GM18951 (cell line): ENCODE measurements at regions not wholly inside any gene's neighbourhood (a gene's known extent, or its start where the extent isn't known, plus 50 kb on each side); places are given as distances from the start of the nearest gene placed in this dataset.
"Not testable (repeated sequence)": the region's sequence is repeated elsewhere in the genome, so short reads cannot be mapped to it uniquely, and the experiment has no call there.

Experiments
- POLR2A ChIP-seq: IDR thresholded peaks from 4 replicates; pipeline ENCODE4 v1.6.1; 2011; ENCODE audit warnings: mild to moderate bottlenecking; ENCODE audit not compliant: insufficient read length, insufficient read depth; ENCODE audit errors: extremely low read depth
- in situ Hi-C: fragments of 300-500 bp; cut with MboI; formaldehyde crosslinking; loops from one replicate; pipeline ENCODE4 v1.12.0; 2022; ENCODE audit warnings: low sequenced_read_pairs, mixed read lengths, inconsistent platforms; ENCODE audit not compliant: unreplicated experiment

DNA sequence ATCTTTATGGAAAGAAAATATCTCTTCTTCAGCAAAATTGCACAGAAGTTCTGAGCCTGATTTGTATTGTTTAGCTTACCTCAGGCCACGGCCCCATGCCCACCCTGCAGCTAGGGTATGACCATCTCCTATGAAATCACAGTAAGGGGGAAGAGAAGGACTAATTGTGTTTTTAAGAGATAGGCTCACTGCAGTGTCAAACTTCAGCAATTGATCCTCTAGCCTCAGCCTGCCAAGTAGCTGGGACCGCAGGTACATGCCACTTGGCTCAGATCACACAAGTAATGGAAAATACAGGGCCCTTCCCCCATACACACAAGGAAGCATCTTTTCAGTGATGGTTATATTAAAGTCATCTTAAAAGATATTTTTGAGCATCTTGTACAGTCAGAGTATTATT, 60.0 kb downstream of the DMAC1 start:
- in situ Hi-C loops, result no loop called here
- TF ChIP-seq POLR2A, result no peak

DNA sequence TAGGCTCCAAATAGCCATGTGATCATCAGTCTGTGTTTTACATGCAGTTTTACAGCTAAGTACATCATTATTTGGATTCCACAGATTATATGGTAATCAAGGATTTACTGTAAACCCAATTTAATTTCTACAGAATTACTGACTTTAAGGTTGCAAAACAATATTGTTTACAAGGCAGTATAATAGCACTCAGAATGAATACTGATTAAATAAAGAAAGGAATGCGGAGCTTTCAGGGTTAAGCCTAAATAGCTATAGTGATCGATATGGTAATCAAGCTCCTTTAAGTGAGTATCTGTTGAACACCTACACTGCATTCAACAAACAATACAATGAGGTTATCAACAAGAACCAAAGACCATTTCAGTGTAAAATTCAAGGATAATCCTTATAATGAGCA, 64.3 kb downstream of the DMAC1 start:
- TF ChIP-seq POLR2A, result no peak
- in situ Hi-C loops, result no loop called here

DNA sequence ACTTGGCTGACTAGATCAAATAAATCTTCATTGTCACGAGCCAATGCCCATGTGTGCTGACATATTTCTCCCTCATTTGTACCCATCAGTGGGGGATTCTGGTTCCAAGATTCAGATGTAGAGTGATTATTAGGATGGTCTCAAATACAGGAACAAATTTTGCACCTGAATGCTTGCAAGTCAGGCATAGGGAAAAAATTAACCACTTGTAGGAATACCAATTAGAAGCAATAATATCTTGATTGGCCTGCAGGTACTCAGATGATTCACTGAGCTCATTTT, 69.5 kb downstream of the DMAC1 start:
- in situ Hi-C loops, result no loop called here

GRCh38 chr9:7729371-7730163, 70.0 kb downstream of the DMAC1 start:
- no peak for TF ChIP-seq POLR2A
- in situ Hi-C loops, result no loop called here

More for the DNA sequence above, 69.5 kb downstream of the DMAC1 start:
- no peak for TF ChIP-seq POLR2A

DNA sequence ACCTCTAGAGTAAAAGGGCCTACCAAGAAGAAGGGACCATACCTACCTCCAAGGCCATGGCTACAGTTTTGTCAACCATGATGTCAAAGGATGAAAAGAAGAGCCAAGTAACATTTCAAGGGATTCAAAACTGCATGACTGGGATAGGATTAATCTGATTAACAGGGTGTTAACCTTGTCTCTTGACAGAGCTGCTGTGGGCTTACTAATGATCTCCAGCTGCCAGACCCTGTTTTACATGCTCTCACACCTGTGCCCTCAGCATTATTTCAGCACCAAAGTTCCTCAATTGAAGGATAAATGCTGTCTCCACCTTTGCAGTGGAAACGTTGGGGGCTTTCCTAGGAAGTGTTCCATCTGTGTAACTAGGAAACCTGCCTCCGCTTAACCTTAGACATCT, 78.3 kb downstream of the DMAC1 start:
- in situ Hi-C loops, result no loop called here
- TF ChIP-seq POLR2A, result no peak

- in situ Hi-C loops, result not testable (repeated sequence)
Measured at GRCh38 chr9:7713088-7713487, 86.5 kb downstream of the DMAC1 start.

DNA sequence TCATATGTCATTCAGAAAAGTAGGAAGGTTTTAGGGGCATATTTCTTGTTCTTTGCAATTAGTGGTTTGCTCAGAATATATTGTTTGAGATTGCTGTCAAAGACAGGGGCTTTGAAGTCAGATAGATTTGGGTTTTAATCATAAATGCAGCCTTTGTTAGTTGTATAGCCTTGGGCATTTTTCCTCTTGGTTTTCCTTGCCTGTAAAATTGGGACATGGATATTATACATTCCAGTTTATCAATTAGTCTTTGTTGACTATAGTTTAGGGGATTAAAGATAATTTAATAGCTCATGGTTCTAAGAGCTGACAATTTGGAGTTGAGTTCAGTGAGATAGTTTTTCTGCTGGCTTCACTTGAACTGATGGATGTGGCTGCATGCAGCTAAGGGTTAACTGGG, 88.9 kb downstream of the DMAC1 start:
- no peak for TF ChIP-seq POLR2A
- in situ Hi-C loops, result no loop called here

DNA sequence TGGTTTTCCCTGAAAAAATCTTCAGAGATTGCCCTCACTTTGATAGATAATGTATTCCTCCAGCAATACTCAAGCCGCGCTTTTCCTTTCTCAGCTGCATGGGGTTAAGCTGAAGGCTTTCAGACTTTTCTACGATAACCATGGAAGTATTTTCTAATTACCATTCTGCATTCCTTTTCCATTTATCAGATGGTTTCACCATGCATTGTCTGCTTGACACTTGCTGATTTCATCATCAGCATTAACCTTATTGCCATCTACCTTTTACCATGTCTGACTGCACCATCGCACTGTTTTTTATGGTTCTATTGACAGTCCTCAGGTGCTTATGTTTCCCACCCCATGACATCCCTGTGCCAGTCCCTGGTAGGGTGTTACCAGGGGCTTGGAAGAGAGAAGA, 91.6 kb downstream of the DMAC1 start:
- no peak for TF ChIP-seq POLR2A
- in situ Hi-C loops, result no loop called here

DNA sequence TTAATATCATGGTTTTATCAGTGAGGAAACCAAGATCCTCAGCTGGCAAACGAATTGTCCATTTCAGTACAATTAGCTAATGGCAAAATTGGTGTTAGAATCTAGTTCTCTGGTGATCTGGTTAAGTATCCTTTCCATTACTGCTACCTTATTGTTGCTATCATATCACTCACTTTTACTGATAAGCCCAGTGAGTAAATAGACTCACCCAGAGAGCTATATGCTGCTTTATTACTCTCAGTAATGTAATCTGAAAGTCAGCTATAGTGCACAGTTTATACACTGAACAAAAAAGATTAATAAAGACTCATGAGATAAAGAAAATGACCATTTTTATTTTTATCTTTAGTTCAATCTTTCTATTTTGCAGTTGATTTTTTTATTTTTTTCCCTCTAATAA, 95.0 kb downstream of the DMAC1 start:
- in situ Hi-C loops, result no loop called here
- no peak for TF ChIP-seq POLR2A

GRCh38 chr9:7691909-7692308, 107.7 kb downstream of the DMAC1 start:
- no peak for TF ChIP-seq POLR2A
- in situ Hi-C loops, result no loop called here

- in situ Hi-C loops, result no loop called here
- no peak for TF ChIP-seq POLR2A
Measured at GRCh38 chr9:7690014-7690413, 109.6 kb downstream of the DMAC1 start.

DNA sequence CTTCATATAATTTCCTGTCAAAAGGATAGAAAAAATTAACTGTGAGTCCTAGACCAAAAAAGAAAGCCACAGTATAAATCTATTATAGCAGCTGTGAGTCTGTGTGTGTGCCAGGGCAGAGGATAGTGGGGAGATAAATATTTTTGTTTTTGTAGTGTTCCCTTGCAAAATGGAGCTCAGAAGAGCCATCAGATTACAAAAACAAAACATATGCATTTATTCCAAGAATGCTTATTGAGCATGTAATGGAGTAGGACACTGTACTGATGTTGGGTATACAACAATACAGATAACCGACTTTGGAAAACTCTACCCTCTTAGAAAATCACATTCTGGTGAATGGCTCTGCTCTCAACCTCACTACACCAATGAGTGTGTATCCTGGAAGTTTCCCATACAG, 111.0 kb downstream of the DMAC1 start:
- in situ Hi-C loops, result no loop called here
- TF ChIP-seq POLR2A, result no peak

- in situ Hi-C loops, result no loop called here
- no peak for TF ChIP-seq POLR2A
Measured at GRCh38 chr9:7676609-7677156, 122.9 kb downstream of the DMAC1 start.

GRCh38 chr9:7671847-7672246, 127.7 kb downstream of the DMAC1 start:
- TF ChIP-seq POLR2A, result no peak
- in situ Hi-C loops, result no loop called here

DNA sequence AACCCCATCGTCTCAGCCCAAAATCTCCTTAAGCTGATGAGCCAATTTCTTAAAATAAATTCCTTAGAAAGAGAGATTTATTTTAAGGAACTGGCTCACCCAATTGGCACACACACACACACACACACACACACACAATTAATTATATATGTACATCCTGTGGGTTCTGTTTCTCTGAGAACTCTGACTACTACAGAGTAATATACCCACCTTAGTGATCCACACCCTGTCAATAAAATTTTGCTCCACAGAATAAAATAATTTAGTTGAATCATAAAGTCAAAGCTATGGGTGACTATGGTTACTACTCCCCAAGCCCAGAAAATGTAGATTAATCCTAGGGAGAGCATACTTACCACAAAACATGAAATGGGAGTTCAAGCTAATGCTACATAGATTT, 131.0 kb downstream of the DMAC1 start:
- in situ Hi-C loops, result no loop called here
- no peak for TF ChIP-seq POLR2A
